ENCODE measurements at regions not wholly inside any gene's neighbourhood (a gene's known extent, or its start where the extent isn't known, plus 50 kb on each side); places are given as distances from the start of the nearest gene placed in this dataset.
A peak's percentile ranks its signal among the peaks of the same experiment; 100 is the strongest.

DNA sequence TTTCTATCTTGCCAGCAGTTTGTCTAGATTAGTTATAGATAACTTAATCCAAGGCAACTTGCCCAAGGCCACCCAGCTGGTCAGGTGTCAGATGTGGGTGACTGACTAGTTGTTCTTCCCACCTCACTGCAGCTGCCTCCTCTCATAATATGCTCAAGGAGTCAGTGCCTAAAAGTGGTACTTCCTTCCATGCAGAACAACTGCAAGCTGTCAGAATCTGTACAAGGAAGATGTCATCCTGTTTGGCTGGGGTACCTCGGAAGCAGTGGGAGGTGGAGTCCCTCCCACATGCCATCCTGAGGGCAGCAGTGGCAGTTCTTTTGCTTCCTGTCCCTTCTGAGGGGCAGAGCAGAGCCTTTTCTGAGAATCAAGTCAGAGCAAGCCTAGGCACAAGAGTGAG, 193.2 kb upstream of the RFC3 start:
- DNase-seq = no peak

DNA sequence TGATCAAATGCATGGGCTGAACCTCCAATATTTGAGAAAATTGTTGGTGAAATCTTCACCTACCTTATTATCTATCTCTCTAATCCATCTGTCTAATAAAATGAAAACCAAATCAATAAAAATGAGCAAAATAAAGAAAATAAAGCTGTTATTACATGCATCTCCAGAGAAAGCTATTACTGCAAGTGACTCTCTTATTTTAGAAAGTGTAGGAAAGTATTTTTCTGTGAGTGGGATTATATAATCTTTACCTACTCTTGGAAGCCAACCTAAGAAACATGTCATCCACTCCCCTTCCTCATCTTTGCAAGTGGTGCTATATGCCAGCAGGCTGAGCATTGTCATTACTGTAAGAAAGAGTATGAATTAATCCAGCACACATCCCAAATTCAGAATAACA, 191.5 kb upstream of the RFC3 start:
- DNase-seq = no peak

DNA sequence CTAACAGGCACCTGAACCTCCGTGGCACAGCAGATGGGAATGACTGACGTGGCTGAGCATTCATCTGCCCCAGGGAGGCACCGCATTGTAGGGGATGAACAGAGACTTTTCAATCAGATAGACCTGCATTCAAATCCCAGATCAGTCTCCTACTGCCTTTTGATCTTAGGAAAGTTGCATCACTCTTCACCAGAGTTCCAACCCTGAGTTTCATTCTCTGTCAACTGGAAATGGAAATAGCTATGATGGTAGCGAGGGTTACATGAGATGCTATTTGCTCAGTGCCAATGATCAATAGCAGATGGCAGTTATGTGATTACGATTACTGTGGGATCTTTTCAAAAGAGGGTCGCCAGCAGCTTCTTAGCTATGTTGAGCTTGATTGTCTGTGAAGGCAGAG, 189.3 kb upstream of the RFC3 start:
- DNase-seq = no peak

DNA sequence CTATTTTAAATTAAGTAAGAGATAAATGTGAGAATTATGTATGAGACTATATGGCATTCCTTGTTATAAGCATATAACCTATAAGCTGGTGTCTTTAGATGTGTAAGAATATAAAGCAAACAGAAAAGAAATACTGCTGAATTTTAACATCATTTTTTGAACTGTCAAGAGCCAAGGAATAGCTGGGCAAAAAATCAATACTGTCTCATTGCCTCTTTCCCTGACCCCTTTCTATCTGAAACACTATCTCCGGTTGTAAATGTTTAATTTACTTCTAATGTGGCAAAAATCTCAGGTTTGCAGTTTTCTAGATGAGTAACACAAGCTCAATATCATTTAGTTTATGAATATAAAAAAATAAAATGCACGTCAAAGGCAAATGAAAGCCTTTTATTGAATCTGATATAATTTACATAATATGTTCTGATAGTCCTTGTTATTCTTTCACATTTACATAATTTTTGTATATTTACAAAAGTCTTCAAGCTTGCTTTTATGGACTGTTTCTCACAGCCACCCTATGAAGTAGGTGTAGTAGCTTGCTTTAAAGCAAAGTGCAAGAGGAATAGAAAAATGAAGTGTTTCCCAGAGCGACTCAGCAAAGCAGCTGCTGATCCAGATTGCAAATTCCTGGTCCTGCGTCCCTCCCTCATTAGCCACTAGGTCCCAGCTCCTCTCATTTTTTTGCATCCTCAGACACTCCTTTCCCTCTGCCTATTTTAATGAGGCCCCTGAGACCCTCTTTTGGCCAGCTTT, 188.2 kb upstream of the RFC3 start:
- DNase-seq = no peak

DNA sequence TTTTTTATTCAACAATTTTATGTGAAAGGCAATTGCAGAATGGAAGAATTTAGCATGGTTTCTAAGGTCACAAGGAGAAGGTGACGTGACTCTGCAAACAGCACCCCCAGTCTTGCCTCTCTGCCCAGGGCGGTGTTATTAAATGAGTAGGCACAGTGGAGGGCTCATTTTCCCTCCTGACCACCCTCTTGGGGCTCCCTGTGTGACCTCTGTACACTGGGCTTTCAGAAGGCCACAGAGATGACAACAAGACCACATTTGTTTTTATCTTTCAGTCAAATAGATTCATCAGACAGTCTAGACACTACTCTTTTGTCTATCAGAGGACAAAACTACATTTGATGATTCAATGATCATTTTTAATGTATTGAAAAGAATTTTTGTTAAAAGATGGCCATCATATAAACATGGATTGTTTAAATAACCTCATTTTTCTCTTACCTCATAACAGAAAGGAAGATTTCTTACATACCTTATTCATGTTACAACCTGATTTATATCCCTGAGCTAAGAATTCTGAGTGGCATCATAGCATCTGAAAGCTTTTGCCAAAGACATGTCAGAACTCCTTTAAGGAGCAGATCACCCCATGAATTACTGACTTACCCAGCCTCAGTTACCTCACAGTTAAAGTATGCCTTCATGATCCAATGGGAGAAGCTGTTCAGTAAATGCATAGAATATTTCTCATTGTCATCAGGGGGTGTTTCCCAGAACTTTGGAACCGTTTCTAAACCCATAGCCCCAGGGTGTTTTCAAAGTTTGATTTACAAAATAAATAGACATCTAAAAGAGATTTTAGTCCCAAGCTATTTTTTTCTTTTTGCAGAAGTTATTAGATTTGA, 184.0 kb upstream of the RFC3 start:
- DNase-seq = peak in 25 of 56 donors; percentile 4 to 59 (median 29)

DNA sequence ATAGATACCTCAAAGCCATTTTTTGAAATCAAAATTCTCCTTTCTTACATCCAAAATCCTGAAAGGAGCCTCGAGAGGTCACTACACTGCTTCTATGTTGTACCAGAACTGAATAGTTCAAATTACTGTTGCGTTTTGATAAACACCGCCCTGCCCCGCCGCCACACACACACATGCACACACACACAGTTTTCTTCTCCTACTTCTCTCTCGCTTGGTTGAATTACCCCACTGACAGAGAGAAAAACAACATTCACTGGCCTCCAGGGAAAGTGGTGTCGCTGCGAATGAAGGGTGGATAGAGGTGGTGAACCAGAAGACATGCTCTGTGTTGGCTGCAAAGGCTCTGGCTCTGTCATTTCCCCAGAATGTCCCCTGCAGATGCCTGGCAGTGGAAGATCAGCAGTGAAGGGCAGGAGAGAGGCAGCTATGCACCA, 183.4 kb upstream of the RFC3 start:
- DNase-seq = peak in 20 of 56 donors; percentile 9 to 56 (median 29)

DNA sequence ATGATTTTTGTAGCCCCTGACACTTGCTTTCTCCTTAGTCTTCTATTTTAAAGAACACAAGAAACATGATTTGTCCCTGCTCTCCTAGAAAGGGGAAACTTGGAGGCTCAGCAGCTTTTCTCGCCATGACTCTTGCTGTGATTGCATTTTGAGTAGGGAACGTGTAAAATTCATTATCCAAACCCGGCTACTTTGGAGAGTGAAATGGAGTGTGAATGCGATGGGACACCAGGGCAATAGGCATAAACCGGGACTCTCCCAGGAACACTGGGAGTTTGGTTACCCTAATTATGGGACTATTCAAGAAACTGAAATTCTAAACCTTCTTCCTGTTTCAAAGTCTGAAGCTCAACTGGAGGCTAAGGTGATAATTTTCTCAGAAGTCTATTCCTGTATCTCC, 181.7 kb upstream of the RFC3 start:
- DNase-seq = no peak

DNA sequence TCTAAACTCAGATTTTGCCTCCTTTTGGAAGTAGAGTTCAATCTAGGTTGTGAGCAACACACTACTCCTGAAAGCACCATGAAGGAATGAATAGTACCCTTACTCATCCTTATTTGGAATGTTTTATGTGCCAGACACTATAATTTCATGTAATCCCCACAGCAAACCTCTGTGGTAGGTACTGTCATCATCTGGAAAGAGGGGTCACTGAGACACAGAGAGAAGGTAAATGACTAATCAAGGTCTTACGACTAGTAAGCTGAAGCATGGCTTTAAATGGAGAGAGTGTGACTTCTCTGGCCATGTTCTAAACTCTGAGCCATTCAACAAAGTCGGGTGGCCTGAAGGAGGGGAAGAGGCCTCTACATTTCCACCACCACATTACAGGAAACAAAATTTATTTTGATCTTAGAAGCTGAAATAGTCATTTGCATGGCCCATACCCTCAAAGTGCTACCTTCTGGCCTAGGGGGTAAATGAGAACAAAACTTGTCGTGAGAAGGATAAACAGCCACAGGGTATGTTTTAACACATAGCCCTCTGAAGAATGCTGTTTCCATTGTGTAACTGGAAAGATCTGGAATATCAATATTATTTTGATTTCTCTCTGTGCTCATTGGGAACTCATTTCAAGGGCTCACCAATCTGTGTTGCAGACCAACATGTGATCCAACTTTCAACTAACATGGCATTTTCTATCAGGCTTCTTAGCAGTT, 180.8 kb upstream of the RFC3 start:
- no peak for DNase-seq

DNA sequence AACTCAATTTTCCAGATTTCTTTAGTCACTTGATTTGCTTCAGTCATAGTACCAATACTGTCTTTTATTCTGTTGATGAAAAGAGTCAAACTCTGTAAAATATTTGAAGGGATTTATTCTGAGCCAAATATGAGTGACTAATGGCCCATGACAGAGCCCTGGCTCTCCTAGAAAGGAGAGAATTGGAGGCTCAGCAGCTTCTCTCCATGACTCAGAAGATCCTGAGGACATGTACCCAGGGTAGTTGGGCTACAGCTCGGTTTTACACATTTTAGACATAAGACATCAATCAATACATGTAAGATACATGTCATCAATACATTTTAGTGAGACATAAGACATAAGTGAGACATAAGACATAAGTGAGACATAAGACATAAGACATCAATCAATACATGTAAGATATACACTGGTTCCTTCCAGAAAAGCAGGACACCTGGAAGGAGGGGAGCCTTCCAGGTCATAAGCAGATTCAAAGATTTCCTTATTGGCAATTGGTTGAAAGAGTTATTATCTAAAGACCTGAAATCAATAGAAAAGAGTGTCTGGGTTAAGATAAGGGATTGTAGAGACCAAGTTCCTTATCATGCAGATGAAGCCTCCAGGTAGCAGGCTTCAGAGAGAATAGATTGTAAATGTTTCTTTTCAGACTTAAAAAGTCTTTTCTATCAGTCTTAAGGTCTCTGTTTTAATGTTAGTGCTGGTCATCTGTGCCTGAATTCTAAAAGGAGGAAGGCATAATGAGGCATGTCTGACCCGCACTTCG, 179.8 kb upstream of the RFC3 start:
- DNase-seq = no peak

DNA sequence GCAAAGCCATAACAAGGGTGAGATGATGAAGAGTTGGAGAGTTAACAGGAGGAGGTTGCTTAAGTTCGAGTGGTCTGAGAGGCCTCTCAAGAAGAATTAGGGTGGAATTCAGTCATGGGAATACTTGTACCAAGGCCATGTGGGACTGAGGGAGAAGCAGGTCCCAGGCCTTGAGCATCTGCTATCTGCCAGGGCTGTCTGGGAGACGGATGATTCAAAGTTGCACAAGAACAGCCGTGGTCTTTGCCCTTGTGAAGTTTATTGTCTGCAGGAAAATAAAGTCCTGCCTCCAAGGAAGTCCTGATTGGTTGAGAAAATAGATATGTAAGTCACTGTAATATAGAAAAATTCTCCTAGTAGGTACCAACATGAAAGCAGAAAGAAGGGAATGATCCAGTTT, 178.8 kb upstream of the RFC3 start:
- no peak for DNase-seq

DNA sequence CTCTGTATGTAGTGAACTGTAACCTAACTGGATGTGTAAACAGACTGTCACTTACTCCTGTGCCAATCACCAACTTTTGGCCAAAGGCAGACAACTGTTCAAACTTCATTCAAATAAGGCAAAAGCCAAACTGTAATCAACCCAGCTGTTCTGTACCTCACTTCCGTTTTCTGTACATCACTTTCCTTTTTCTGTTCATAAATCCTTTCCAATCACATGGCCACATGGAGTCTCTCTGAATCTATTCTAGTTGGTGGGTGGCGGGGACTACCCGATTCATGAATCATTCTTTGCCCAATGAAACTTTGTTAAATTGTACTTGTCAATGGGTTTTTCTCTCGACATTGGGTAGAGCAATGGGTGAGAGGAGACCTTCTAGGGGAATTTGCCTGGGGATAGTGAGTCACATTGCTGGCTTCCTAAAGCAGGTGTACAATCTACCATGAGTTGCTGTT, 178.3 kb upstream of the RFC3 start:
- no peak for DNase-seq

DNA sequence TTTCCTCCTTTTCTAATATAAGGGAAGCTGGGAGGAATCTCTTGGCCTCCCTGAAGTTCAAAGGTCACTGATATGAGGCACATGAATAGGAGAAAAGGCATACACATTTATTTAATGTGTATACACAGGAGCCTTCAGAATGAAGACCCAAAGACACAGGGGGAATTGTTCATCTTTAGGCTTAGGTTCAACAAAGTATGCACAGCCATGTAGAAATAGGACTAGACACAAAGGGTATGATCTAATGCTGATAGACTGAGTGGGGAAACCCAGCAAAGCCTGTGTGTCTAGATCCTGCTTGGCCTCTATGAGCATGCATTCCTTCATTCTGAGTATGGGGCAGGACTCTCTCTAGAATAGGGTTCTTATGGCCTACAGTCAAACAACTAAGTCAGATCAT, 177.1 kb upstream of the RFC3 start:
- DNase-seq = no peak

DNA sequence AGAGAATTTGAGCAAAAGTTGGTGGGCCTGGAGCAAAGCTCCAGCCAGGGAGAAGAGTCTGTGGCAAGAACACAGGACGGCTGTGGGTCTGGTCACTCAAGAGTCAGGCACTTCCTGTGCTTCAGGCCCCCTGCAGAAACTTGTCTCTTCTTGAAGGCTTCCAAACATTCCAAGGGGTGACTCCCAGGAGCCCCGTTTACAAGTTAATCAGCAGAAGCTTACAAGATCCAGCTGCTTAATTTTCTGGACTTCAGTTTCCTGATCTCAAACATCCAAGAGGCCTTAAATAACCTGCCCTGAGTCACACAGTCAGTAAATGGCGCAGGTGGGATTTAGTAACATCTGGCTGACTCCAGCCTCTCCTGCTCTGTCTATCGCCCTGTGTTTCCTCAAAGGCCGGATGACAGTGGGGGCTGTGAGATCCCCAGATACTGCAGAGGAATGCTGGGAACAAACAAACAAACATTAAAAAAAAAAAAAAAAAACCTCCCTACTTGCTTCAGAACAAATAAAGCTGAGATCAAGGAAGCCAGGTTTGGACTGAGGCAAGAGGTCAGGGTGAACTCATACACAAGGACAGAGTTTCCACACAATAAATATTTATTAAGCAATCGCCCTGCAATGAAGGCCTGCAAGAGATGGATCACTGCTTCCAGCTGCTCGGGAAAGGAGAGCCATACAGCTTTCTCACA, 175.4 kb upstream of the RFC3 start:
- DNase-seq = no peak

DNA sequence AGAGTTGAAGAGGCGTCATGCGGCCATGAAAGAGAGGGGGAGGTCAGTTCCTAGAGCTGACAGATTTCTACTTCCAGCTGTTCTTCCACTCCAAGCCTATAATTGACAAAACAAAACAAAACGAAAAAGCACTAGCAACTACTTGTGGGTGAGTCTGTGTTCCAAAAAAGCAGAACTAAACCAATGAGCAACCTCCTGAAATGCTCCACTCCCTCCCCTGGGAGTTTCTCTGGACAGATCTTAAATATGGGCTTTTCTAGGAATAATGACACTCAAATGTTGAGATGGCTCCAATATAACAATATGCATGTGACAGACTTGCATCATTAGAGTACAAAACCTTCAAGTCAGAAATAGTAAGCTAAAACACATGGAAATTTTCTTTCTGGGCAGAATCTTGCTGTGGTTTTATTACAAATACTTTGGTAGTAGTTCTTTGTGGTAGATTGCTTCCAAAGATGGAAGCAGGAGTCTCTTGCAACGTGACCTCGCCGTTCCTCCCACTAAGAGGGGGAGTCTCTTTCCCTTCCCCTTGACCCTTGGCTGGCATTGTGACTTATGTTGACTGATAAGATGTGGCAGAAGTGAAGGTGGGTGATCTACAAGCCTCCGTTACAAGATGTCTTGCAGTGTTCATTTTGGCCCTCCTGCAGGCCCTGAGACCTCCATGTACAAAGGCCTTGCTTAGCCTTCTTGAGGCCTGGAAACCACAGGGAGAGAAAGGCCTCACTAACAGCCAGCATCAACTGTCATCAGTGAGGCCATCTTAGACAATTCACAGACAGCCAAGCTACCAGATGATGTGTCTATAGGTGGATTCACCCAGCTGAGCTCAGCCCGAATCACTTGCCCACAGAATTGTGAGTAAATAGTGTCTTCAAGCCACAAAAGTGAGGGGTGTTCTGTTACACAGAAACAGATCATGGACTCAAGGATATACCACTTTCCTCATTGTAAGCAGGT, 173.1 kb upstream of the RFC3 start:
- no peak for DNase-seq

DNA sequence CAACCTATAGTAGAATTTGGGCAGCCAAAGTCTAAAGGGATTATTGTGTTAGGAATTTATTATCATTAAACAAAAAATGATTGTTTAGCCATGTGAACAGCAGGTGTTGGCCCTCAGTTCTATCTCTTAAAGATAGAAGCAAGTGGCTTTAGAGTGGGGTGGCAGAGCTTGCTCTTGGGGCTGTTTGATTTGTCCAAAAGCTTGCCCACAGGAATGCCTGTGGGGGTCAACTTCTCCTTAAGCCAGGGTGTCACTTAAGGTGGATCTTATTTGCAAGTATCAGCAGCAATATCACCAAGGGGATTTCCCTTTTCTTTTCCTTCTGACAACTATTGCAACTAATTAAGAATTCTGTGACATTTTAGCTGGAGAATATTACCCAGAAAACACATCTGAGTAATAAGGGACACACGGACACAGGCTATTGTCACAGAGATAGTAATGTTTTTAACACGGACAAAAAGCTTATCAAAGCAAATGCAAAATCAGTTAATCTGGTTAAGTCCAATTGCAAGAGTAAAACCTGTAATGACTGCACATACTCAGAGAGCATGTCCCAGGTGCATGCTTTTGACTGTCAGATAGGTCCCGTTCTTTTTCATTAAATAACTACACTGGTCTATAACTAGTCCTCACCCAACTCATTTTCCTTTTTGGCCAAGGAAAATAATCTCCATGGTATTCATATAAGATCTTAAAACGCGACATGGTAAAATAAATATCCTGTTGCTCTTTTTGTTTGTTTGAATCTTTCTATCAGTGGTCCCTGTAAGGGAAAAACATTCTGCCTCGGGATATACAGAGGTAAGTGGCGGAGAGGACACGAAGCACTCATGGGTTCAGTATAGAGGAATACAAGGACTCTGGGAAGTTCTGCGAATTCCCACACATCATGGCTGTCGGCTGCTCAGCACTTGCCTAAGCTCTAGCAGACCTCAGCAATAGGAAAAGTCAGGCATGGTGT, 172.1 kb upstream of the RFC3 start:
- DNase-seq = no peak

DNA sequence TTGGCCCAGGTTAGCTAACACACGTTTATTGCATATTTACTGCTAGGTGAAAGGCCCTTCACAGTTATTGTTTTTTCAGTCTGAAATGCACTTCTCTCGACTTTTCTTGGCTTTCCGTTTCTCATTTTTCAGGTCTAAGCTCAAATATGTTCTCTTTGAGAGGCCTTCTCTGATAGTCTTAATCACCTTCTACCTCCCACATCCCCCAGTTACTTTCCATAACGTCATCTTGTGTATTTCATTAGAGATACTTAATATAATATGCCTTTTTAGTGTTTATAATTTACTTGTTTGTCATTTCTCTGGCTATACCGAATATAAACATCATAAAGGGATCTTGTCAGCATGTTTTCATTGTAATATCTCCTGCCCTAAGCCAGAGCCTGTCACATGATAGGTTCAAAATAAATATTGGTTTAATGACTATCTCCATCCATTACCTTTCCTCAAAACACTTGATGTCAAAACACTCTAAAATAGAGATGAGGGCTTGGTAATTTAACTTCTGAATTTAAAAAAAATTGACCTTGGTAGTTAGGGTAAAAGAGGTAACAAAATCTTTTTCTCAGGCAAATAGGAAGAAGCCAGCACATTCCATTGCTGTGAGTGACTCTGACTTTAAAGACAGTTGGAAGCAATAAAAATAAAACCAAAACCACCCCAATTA, 168.6 kb upstream of the RFC3 start:
- DNase-seq = no peak

DNA sequence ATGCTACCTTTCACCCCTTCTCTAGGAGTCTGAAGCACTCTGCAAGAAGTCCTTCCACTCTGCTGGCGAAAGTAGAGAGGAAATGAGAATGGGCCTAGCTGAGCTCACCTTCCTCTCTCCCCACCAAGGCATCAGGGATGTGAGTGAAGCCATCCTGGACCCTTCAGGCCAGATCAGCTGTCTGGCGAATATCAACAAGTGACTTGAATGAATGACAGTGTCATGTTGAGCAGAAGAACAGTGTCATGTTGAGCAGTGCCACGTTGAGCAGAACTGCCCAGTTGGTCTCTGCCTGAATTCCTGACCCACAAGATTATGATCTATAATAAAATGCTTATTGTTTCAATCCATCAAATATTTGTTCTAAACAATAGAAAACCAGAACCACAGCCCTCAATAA, 166.2 kb upstream of the RFC3 start:
- no peak for DNase-seq

DNA sequence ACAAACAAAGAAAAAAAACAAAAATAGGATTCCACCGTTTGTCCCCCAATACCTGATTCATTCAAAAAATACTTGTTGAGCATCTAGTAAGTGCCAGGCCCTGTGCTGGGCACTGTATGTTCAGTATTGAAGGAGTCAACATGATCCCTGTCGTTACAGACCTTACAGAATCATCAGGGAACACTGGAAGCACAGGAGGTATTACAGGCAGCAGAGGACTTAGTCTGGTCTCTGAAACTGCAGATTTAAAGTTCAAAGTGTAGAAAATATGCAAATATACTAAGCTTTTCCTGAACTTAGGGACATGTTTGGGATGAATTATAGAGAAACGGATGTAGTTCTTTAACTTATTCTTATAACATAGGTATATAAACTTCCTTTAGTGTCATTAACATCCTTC, 160.7 kb upstream of the RFC3 start:
- DNase-seq = no peak
